ENCODE measurements at regions not wholly inside any gene's neighbourhood (a gene's known extent, or its start where the extent isn't known, plus 50 kb on each side); places are given as distances from the start of the nearest gene placed in this dataset.

DNA sequence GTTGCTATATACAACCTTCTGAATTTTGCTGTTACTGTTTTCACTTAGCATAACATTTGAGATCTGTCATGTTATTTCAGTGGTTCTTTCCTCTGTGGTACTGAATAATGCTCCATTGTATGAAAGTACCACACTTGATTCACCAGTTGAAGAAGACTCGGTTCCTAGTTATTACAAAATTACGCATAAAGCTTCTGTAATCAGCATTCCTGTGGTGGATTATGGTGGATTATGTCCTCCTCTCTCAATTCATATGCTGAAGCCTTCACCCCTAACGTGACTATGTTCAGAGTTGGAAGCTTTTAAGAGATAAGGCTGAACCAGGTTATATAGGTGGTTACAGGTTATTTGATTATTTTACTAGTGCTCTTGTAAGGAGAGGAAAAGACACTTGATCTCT lies 2143.5 kb upstream of the AGA start:
- intact Hi-C loops (cut with DNase I), result no loop called here
- H3K4me1 ChIP-seq, result no peaks in the 10 kb centered on the region
- H3K27ac ChIP-seq, result no peak overlapping the region
- no peaks in the 10 kb centered on the region for H3K9me3 ChIP-seq
- no peak for DNase-seq (ENCODE audit: extremely low spot score in 2 of 2)
- no peak for TF ChIP-seq POLR2AphosphoS5 (IDR thresholded peaks at IDR 0.05; ENCODE audit: insufficient read depth in 1 of 2, low read depth in 1 of 2)
- no peak for TF ChIP-seq POLR2A (IDR thresholded peaks at IDR 0.05)
- TF ChIP-seq, protein P1, sequence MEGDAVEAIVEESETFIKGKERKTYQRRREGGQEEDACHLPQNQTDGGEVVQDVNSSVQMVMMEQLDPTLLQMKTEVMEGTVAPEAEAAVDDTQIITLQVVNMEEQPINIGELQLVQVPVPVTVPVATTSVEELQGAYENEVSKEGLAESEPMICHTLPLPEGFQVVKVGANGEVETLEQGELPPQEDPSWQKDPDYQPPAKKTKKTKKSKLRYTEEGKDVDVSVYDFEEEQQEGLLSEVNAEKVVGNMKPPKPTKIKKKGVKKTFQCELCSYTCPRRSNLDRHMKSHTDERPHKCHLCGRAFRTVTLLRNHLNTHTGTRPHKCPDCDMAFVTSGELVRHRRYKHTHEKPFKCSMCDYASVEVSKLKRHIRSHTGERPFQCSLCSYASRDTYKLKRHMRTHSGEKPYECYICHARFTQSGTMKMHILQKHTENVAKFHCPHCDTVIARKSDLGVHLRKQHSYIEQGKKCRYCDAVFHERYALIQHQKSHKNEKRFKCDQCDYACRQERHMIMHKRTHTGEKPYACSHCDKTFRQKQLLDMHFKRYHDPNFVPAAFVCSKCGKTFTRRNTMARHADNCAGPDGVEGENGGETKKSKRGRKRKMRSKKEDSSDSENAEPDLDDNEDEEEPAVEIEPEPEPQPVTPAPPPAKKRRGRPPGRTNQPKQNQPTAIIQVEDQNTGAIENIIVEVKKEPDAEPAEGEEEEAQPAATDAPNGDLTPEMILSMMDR (IDR thresholded peaks at IDR 0.05), result no peak
- H3K27me3 ChIP-seq, result no peaks in the 10 kb centered on the region
- no peak overlapping the region for H3K4me3 ChIP-seq
- H3K36me3 ChIP-seq, result no peaks in the 10 kb centered on the region

DNA sequence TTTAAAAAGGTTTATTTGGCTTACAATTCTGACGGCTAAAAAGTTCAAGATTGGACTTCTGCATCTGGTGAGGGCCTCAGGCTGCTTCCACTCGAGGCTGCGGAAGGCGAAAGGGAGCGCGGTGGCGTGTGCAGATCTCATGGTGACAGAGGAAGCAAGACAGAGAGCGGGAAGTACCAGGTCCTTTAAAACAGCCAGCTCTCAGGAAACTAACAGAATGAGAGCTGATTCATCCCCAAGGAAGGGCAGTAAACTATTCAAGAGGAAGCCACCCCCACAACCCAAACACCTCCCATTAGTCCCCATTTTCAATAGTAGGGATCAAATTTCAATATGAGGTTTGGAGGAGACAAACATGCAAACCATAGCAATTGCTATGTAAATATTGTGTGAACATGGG lies 2144.2 kb upstream of the AGA start:
- no peak overlapping the region for H3K4me3 ChIP-seq
- intact Hi-C loops (cut with DNase I), result no loop called here
- H3K36me3 ChIP-seq, result no peaks in the 10 kb centered on the region

DNA sequence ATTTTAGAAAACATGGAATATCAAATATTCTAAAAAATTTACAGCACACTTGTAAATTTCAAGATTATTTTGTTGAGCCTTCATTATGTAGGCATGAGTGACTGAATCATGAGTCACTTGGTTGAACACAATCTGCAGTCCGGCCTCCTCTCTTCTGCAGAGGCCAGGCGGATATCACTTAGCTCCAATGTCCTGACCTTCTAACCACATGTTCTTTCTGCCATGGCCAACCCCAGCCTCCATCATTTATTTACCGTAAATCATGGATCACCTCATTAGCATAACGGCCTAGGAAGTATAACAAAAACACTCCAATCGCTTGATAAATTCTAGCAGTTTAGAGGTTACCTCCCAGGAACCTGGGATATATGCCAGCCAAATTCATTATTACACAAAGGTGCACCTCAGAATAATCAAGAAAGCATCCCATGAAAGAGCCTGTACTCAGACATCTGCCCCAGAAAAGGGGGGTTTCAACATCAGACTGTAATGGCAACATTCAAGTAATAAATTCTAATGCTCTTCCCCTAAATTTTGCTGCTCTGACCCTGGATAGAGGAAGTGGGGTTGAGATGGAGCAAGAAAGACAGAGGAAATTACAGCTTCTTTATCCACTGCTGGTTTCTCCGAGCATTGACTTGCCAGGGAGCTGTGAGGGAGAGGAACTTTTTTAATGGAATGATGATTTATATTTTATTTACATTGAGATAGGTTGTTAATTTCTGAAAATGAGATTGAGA lies 2153.6 kb upstream of the AGA start:
- Histone ChIP-seq H3K9me3 (no peaks in the 10 kb centered on the region), H3K27me3 (no peaks in the 10 kb centered on the region), H3K4me1 (no peaks in the 10 kb centered on the region), H3K27ac (no peak overlapping the region), H3K4me3 (no peak overlapping the region), H3K36me3 (no peaks in the 10 kb centered on the region)
- no peak for DNase-seq (ENCODE audit: extremely low spot score in 2 of 2)
- TF ChIP-seq, protein P1 (IDR thresholded peaks at IDR 0.05), result no peak
- TF ChIP-seq POLR2AphosphoS5 (IDR thresholded peaks at IDR 0.05; ENCODE audit: insufficient read depth in 1 of 2, low read depth in 1 of 2), result no peak
- TF ChIP-seq POLR2A (IDR thresholded peaks at IDR 0.05), result no peak
- intact Hi-C loops (cut with DNase I), result no loop called here

More for the DNA sequence above, 2144.2 kb upstream of the AGA start:
- Histone ChIP-seq H3K27ac (no peak overlapping the region), H3K9me3 (no peaks in the 10 kb centered on the region), H3K27me3 (no peaks in the 10 kb centered on the region), H3K4me1 (no peaks in the 10 kb centered on the region)
- DNase-seq (ENCODE audit: extremely low spot score in 2 of 2), result no peak
- TF ChIP-seq POLR2A (IDR thresholded peaks at IDR 0.05), result no peak
- TF ChIP-seq POLR2AphosphoS5 (IDR thresholded peaks at IDR 0.05; ENCODE audit: insufficient read depth in 1 of 2, low read depth in 1 of 2), result no peak
- TF ChIP-seq, protein P1 (IDR thresholded peaks at IDR 0.05), result no peak

DNA sequence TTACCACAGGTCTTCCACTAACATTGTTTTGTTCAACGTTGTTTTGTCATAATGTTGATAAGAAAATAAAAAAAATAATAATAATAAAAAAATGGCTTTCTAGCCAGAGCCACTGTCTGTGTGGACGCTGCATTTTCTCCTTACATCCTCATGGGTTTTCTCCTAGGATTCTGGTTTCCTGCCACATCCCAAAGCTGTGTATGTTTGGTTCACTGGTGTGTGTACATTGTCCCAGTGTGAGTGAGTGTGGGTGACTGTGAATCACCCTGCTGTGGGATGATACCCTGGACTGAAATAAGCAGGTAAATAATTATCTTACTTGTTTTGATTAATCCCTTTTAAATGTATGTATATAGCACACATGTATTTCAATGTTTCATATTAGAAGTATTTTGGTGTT lies 2154.4 kb upstream of the AGA start:
- intact Hi-C loops (cut with DNase I), result no loop called here
- Histone ChIP-seq H3K4me3 (no peak overlapping the region), H3K9me3 (no peaks in the 10 kb centered on the region), H3K4me1 (no peaks in the 10 kb centered on the region), H3K27ac (no peak overlapping the region), H3K36me3 (no peaks in the 10 kb centered on the region), H3K27me3 (no peaks in the 10 kb centered on the region)
- no peak for TF ChIP-seq POLR2AphosphoS5 (IDR thresholded peaks at IDR 0.05; ENCODE audit: insufficient read depth in 1 of 2, low read depth in 1 of 2)
- DNase-seq (ENCODE audit: extremely low spot score in 2 of 2), result no peak

DNA sequence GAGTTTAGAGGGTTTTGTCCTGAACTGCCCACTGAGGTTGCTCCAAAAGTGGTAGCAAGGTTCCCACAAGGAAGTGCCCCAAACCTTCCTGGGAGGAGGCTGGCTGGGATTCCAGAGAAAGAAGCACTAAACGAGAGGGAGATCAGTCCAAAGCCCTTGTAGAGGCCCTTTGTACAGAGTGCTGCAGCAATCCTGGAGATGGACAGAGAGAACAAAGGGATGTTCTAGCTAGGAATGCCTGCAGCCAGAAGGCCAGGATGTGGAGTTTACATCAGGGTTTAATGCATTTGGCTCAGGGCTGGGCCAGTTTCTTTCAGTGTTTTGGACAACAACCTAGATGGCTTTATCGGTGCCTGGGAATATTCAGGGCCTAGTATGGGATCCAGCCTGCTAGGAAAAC lies 2155.1 kb upstream of the AGA start:
- intact Hi-C loops (cut with DNase I), result no loop called here
- Histone ChIP-seq H3K9me3 (no peaks in the 10 kb centered on the region), H3K27me3 (no peaks in the 10 kb centered on the region), H3K4me3 (no peak overlapping the region), H3K4me1 (no peaks in the 10 kb centered on the region), H3K36me3 (no peaks in the 10 kb centered on the region), H3K27ac (no peak overlapping the region)
- no peak for TF ChIP-seq POLR2A (IDR thresholded peaks at IDR 0.05)
- TF ChIP-seq, protein P1 (IDR thresholded peaks at IDR 0.05), result no peak
- TF ChIP-seq POLR2AphosphoS5 (IDR thresholded peaks at IDR 0.05; ENCODE audit: insufficient read depth in 1 of 2, low read depth in 1 of 2), result no peak
- no peak for DNase-seq (ENCODE audit: extremely low spot score in 2 of 2)

Measured in vagina (tissue), 2 donors.